B cell (primary cell): ENCODE measurements at regions not wholly inside any gene's neighbourhood (a gene's known extent, or its start where the extent isn't known, plus 50 kb on each side); places are given as distances from the start of the nearest gene placed in this dataset.

Experiments
- ATAC-seq: fragments of 200-7000 bp; cut with Tn5 transposase; one replicate; pipeline ENCODE4 v1.10.0; 2021; ENCODE audit warnings: low read depth, mild to moderate bottlenecking, moderate number of reproducible peaks, moderate library complexity
- CTCF ChIA-PET: fragments of 350-600 bp; sonication (Branson Sonifier 250); formaldehyde crosslinking; loops from one replicate; lab custom pipeline; 2021; ENCODE audit warnings: antibody characterized with exemption, inconsistent platforms; lab: Charles Lee
- POLR2A ChIA-PET: fragments of 350-600 bp; sonication (Branson Sonifier 250); formaldehyde crosslinking; loops from one replicate; lab custom pipeline; 2021; ENCODE audit warnings: antibody characterized with exemption; lab: Charles Lee
- DNase-seq: peaks from one replicate; pipeline ENCODE4 v3.0.0; 2013
- H2AFZ ChIP-seq: 2 replicates; pipeline ENCODE4 v1.6.1; 2012; ENCODE audit warnings: mild to moderate bottlenecking, low read depth, low read length; ENCODE audit not compliant: insufficient read depth, poor library complexity, severe bottlenecking
- H3K27ac ChIP-seq, 2 donors: 1 replicate in 1 of 2; 2 replicates in 1 of 2; pipeline ENCODE4 v1.5.1; 2012 to 2013; ENCODE audit warnings: low read length in 2 of 2, mild to moderate bottlenecking in 2 of 2, moderate library complexity in 1 of 2
- H3K27me3 ChIP-seq, 4 experiments: fragments of 200-600 bp in 1 of 4; sonication (generic) in 1 of 4; replicated peaks in 1 of 4; 1 replicate in 2 of 4; 2 replicates in 2 of 4; pipeline versions ENCODE4 v1.6.1 to v1.7.0; 2013 to 2016; ENCODE audit warnings: low read length in 3 of 4, mild to moderate bottlenecking in 2 of 4, mixed read lengths in 1 of 4, moderate library complexity in 1 of 4; ENCODE audit not compliant: insufficient read depth in 4 of 4, control insufficient read depth in 3 of 4; ENCODE audit errors: control extremely low read depth in 1 of 4
- H3K36me3 ChIP-seq, 2 experiments: replicated peaks in 1 of 2; 1 replicate in 1 of 2; 2 replicates in 1 of 2; pipeline versions ENCODE4 v1.6.1 to v1.7.1; 2013; ENCODE audit warnings: low read length in 1 of 2; ENCODE audit not compliant: insufficient read depth in 2 of 2, control insufficient read depth in 1 of 2; ENCODE audit errors: control extremely low read depth in 1 of 2, extremely low read depth in 1 of 2
- H3K4me1 ChIP-seq, 2 donors: fragments of 200-600 bp in 1 of 2; sonication (generic) in 1 of 2; 1 replicate in 1 of 2; 2 replicates in 1 of 2; pipeline versions ENCODE4 v1.5.1 to v1.6.1; 2013 to 2017; ENCODE audit warnings: low read length in 2 of 2; ENCODE audit not compliant: control insufficient read depth in 2 of 2, insufficient read depth in 2 of 2
- H3K4me2 ChIP-seq: replicated peaks from 2 replicates; pipeline ENCODE3; 2012; ENCODE audit warnings: mild to moderate bottlenecking, low read depth, low read length; ENCODE audit not compliant: poor library complexity, severe bottlenecking
- H3K4me3 ChIP-seq, 5 experiments: fragments of 200-600 bp in 1 of 5; sonication (generic) in 1 of 5; 1 replicate in 3 of 5; 2 replicates in 2 of 5; pipeline versions ENCODE4 v1.5.1 to v1.7.0; 2011 to 2016; ENCODE audit warnings: low read length in 4 of 5, mild to moderate bottlenecking in 4 of 5, low read depth in 2 of 5, control low read depth in 1 of 5, moderate library complexity in 1 of 5; ENCODE audit not compliant: insufficient read depth in 1 of 5; ENCODE audit errors: control extremely low read depth in 1 of 5, extremely low read depth in 1 of 5
- H3K79me2 ChIP-seq: fragments of 200-600 bp; sonication (generic); one replicate; pipeline ENCODE4 v1.6.0; 2016; ENCODE audit warnings: low read length; ENCODE audit not compliant: control insufficient read depth, insufficient read depth
- H3K9ac ChIP-seq: fragments of 200-600 bp; sonication (generic); 2 replicates; pipeline ENCODE4 v1.6.1; 2017; ENCODE audit warnings: mild to moderate bottlenecking, low read length, moderate library complexity
- H3K9me3 ChIP-seq, 3 donors: one replicate each; pipeline versions ENCODE4 v1.6.1 to v1.7.1; 2013; ENCODE audit warnings: low read length in 2 of 3; ENCODE audit not compliant: control insufficient read depth in 2 of 3, insufficient read depth in 1 of 3; ENCODE audit errors: control extremely low read depth in 1 of 3
- H4K20me1 ChIP-seq: 2 replicates; pipeline ENCODE4 v1.6.0; 2012; ENCODE audit warnings: mild to moderate bottlenecking, low read length; ENCODE audit not compliant: insufficient read depth, control insufficient read depth, poor library complexity, severe bottlenecking
- H3K27ac Mint-ChIP-seq: one replicate; pipeline ENCODE4 v1.8.0; 2021; ENCODE audit warnings: mixed read lengths
- H3K27me3 Mint-ChIP-seq: one replicate; pipeline ENCODE4 v1.8.0; 2021; ENCODE audit warnings: mixed read lengths
- H3K4me1 Mint-ChIP-seq: one replicate; pipeline ENCODE4 v1.8.0; 2021; ENCODE audit warnings: mixed read lengths
- H3K4me3 Mint-ChIP-seq: one replicate; pipeline ENCODE4 v1.8.0; 2021; ENCODE audit warnings: mixed read lengths
- H3K9me3 Mint-ChIP-seq: one replicate; pipeline ENCODE4 v1.8.0; 2022; ENCODE audit warnings: mixed read lengths; ENCODE audit not compliant: insufficient read depth
- CTCF ChIP-seq: fragments of 200-600 bp; IDR thresholded peaks from one replicate; pipeline ENCODE4 v1.8.0; 2022; ENCODE audit warnings: antibody characterized with exemption, mild to moderate bottlenecking
- EZH2 ChIP-seq: IDR thresholded peaks from 2 replicates; pipeline ENCODE4 v1.6.1; 2012; ENCODE audit warnings: borderline replicate concordance, low read depth, mild to moderate bottlenecking, moderate library complexity, low read length; ENCODE audit not compliant: insufficient read depth, poor library complexity, severe bottlenecking
- WGBS: methylation state at CpG from one replicate; pipeline ENCODE4 v1.1.5; 2013; ENCODE audit warnings: missing lambda C conversion rate; ENCODE audit not compliant: insufficient coverage; 5-methylcytosine and 5-hydroxymethylcytosine counted together
- intact Hi-C: fragments of 100-400 bp; cut with micrococcal nuclease; formaldehyde crosslinking; loops from one replicate; pipeline ENCODE4 v1.10.0; 2022

DNA sequence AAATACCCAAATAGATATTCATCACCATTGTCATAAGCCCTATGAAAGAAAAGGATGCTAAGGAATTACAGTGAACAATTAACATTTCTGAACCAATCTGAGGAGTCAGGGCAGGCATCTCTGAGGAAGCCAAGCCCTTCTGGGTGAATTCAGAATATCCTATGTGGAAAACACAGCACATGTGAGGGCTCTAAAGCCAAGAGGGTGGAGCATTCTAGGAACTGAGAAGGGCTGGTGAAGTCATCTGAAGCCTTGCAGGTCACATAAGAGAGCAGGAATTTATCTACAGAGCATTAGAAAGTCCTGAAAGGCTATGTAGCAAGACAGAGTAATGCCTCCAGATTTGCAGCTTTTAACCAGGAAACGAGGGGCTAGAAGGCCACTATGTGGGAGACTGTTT, 195.7 kb downstream of the SPATA18 start:
- TF ChIP-seq CTCF (no peak), EZH2 (no peak)
- CTCF ChIA-PET = no interaction called here

GRCh38 chr4:52247941-52248340, 196.8 kb downstream of the SPATA18 start:
- whole genome bisulfite sequencing = no CpG with 5 or more reads among the region's 1 CpG
- POLR2A ChIA-PET = no interaction called here
- H3K27ac ChIP-seq = no peak overlapping the region

More for the DNA sequence above, 195.7 kb downstream of the SPATA18 start:
- Mint-ChIP-seq H3K9me3 (peaks cover 2% of the 10 kb centered on the region), H3K4me3 (no peak overlapping the region), H3K4me1 (no peaks in the 10 kb centered on the region), H3K27me3 (no peaks in the 10 kb centered on the region), H3K27ac (no peak overlapping the region)
- no peaks in the 10 kb centered on the region for H4K20me1 ChIP-seq
- H3K4me2 ChIP-seq = no peak overlapping the region
- POLR2A ChIA-PET = no interaction called here
- no peak overlapping the region for H2AFZ ChIP-seq
- DNase-seq (no peak), ATAC-seq (no peak)
- no peaks in the 10 kb centered on the region for H3K79me2 ChIP-seq
- no peaks in the 10 kb centered on the region for H3K36me3 ChIP-seq
- no peaks in the 10 kb centered on the region for H3K27me3 ChIP-seq
- peaks cover 0 to 3% (median 1%) of the 10 kb centered on the region in 3 donors for H3K9me3 ChIP-seq
- WGBS = 67% methylated on average over 1 of the region's 1 CpG
- intact Hi-C loops = no loop called here
- H3K4me3 ChIP-seq = no peak overlapping the region
- H3K4me1 ChIP-seq = peaks cover 0 to 3% of the 10 kb centered on the region in 2 donors
- no peak overlapping the region for H3K9ac ChIP-seq
- H3K27ac ChIP-seq = no peak overlapping the region

More at GRCh38 chr4:52247941-52248340, 196.8 kb downstream of the SPATA18 start:
- Mint-ChIP-seq H3K27me3 (no peaks in the 10 kb centered on the region), H3K4me3 (no peak overlapping the region), H3K4me1 (no peaks in the 10 kb centered on the region), H3K27ac (no peak overlapping the region), H3K9me3 (peaks cover 7% of the 10 kb centered on the region)
- no peak overlapping the region for H3K9ac ChIP-seq
- peaks cover 0 to 10% (median under 1%) of the 10 kb centered on the region in 3 donors for H3K9me3 ChIP-seq
- H3K79me2 ChIP-seq = no peaks in the 10 kb centered on the region
- no peak overlapping the region for H3K4me2 ChIP-seq
- H3K4me1 ChIP-seq = peaks cover 0 to 3% of the 10 kb centered on the region in 2 donors
- no peak for DNase-seq
- CTCF ChIA-PET = no interaction called here
- H3K36me3 ChIP-seq = no peaks in the 10 kb centered on the region
- no peaks in the 10 kb centered on the region for H3K27me3 ChIP-seq
- intact Hi-C loops = no loop called here
- H3K4me3 ChIP-seq = no peak overlapping the region
- TF ChIP-seq CTCF = no peak
- TF ChIP-seq EZH2 = no peak
- no peak overlapping the region for H2AFZ ChIP-seq
- no peak for ATAC-seq
- H4K20me1 ChIP-seq = no peaks in the 10 kb centered on the region
